ENCODE measurements at regions not wholly inside any gene's neighbourhood (a gene's known extent, or its start where the extent isn't known, plus 50 kb on each side); places are given as distances from the start of the nearest gene placed in this dataset.

GRCh38 chr5:175037820-175038219 is 313.4 kb downstream of the MSX2 start:
- TF ChIP-seq RAD21 (conservative IDR thresholded peaks at IDR 0.05 in 1 of 2, IDR thresholded peaks at IDR 0.05 in 1 of 2) = no peak
- no peak for TF ChIP-seq POLR2A (IDR thresholded peaks at IDR 0.05; ENCODE audit: low read length)
- TF ChIP-seq EP300 (IDR thresholded peaks at IDR 0.05) = no peak
- TF ChIP-seq, protein P1, sequence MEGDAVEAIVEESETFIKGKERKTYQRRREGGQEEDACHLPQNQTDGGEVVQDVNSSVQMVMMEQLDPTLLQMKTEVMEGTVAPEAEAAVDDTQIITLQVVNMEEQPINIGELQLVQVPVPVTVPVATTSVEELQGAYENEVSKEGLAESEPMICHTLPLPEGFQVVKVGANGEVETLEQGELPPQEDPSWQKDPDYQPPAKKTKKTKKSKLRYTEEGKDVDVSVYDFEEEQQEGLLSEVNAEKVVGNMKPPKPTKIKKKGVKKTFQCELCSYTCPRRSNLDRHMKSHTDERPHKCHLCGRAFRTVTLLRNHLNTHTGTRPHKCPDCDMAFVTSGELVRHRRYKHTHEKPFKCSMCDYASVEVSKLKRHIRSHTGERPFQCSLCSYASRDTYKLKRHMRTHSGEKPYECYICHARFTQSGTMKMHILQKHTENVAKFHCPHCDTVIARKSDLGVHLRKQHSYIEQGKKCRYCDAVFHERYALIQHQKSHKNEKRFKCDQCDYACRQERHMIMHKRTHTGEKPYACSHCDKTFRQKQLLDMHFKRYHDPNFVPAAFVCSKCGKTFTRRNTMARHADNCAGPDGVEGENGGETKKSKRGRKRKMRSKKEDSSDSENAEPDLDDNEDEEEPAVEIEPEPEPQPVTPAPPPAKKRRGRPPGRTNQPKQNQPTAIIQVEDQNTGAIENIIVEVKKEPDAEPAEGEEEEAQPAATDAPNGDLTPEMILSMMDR (IDR thresholded peaks at IDR 0.05) = no peak
- TF ChIP-seq BHLHE40 (IDR thresholded peaks at IDR 0.05; ENCODE audit: low read depth, low read length) = no peak

All from A549 (cell line).